MM.1S (cell line): ENCODE measurements at regions not wholly inside any gene's neighbourhood (a gene's known extent, or its start where the extent isn't known, plus 50 kb on each side); places are given as distances from the start of the nearest gene placed in this dataset.

Experiments used
- DNase-seq: peaks from one replicate; pipeline ENCODE4 v3.0.0-alpha.2; 2015
- H2AFZ ChIP-seq: fragments of 300-600 bp; sonication (generic); 2 replicates; pipeline ENCODE4 v1.6.0; 2016; ENCODE audit warnings: antibody characterized with exemption, low read length
- H3F3A ChIP-seq: fragments of 300-600 bp; sonication (generic); 2 replicates; pipeline ENCODE4 v1.6.1; 2016; ENCODE audit warnings: mild to moderate bottlenecking, antibody characterized with exemption, low read length, moderate library complexity, mixed read lengths; ENCODE audit not compliant: insufficient read depth
- H3K27ac ChIP-seq: fragments of 300-600 bp; sonication (generic); 2 replicates; pipeline ENCODE4 v1.5.1; 2016; ENCODE audit warnings: mild to moderate bottlenecking, low read length
- H3K27me3 ChIP-seq: fragments of 300-600 bp; sonication (generic); replicated peaks from 2 replicates; pipeline ENCODE4 v1.6.0; 2016; ENCODE audit warnings: low read length; ENCODE audit not compliant: insufficient read depth
- H3K36me3 ChIP-seq: fragments of 300-600 bp; sonication (generic); replicated peaks from 2 replicates; pipeline ENCODE4 v1.6.1; 2016; ENCODE audit warnings: mild to moderate bottlenecking, low read length, mixed read lengths; ENCODE audit not compliant: insufficient read depth
- H3K4me1 ChIP-seq: fragments of 300-600 bp; sonication (generic); 2 replicates; pipeline ENCODE4 v1.6.1; 2016; ENCODE audit warnings: low read length, mixed read lengths
- H3K4me2 ChIP-seq: fragments of 300-600 bp; sonication (generic); 2 replicates; pipeline ENCODE4 v1.6.0; 2016; ENCODE audit warnings: low read depth, low read length
- H3K4me3 ChIP-seq: fragments of 300-600 bp; sonication (generic); 2 replicates; pipeline ENCODE4 v1.5.1; 2016; ENCODE audit warnings: low read length, mixed read lengths
- H3K79me2 ChIP-seq: fragments of 300-600 bp; sonication (generic); 2 replicates; pipeline ENCODE4 v1.6.1; 2016; ENCODE audit warnings: mixed run types, low read length, mixed read lengths
- H3K9ac ChIP-seq: fragments of 300-600 bp; sonication (generic); 2 replicates; pipeline ENCODE4 v1.6.1; 2016; ENCODE audit warnings: low read length, mixed read lengths
- H3K9me2 ChIP-seq: fragments of 300-600 bp; sonication (generic); replicated peaks from 2 replicates; pipeline ENCODE4 v1.6.1; 2016; ENCODE audit warnings: mild to moderate bottlenecking, low read length, mixed read lengths; ENCODE audit not compliant: insufficient read depth
- H3K9me3 ChIP-seq: fragments of 300-600 bp; sonication (generic); replicated peaks from 2 replicates; pipeline ENCODE4 v1.6.1; 2016; ENCODE audit warnings: mild to moderate bottlenecking, low read length, mixed read lengths; ENCODE audit not compliant: insufficient read depth
- H4K20me1 ChIP-seq: fragments of 300-600 bp; sonication (generic); 2 replicates; pipeline ENCODE4 v1.6.1; 2016; ENCODE audit warnings: mild to moderate bottlenecking, low read length, moderate library complexity, mixed read lengths; ENCODE audit not compliant: insufficient read depth
- CTCF ChIP-seq: fragments of 300-600 bp; sonication (generic); IDR thresholded peaks from 2 replicates; pipeline ENCODE4 v1.5.1; 2016; ENCODE audit warnings: antibody characterized with exemption, low read length, mixed read lengths
- EZH2 ChIP-seq: fragments of 300-600 bp; sonication (generic); optimal IDR thresholded peaks from 2 replicates; pipeline ENCODE3; 2017; ENCODE audit warnings: low read depth, mild to moderate bottlenecking, antibody characterized with exemption, low read length, mixed read lengths
- EZH2phosphoT487 ChIP-seq: fragments of 300-600 bp; sonication (generic); IDR thresholded peaks from 2 replicates; pipeline ENCODE4 v1.6.1; 2018; ENCODE audit warnings: antibody characterized with exemption, low read length

GRCh38 chr14:71214241-71214640 lies 307.0 kb downstream of the PCNX1 start:
- no peaks in the 10 kb centered on the region for H4K20me1 ChIP-seq
- no peak overlapping the region for H3K9ac ChIP-seq
- H3K9me2 ChIP-seq: no peaks in the 10 kb centered on the region
- H3K79me2 ChIP-seq: no peaks in the 10 kb centered on the region
- no peaks in the 10 kb centered on the region for H3F3A ChIP-seq
- no peak overlapping the region for H3K4me3 ChIP-seq
- H3K9me3 ChIP-seq: no peaks in the 10 kb centered on the region
- no peak for DNase-seq
- no peaks in the 10 kb centered on the region for H3K27me3 ChIP-seq
- H3K36me3 ChIP-seq: no peaks in the 10 kb centered on the region
- no peaks in the 10 kb centered on the region for H3K4me1 ChIP-seq
- TF ChIP-seq EZH2 (no peak), EZH2phosphoT487 (no peak), CTCF (no peak)
- H3K27ac ChIP-seq: no peak overlapping the region
- H2AFZ ChIP-seq: no peak overlapping the region
- H3K4me2 ChIP-seq: no peak overlapping the region

GRCh38 chr14:71220462-71220861 lies 313.2 kb downstream of the PCNX1 start:
- H3K4me3 ChIP-seq: no peak overlapping the region
- no peaks in the 10 kb centered on the region for H3K27me3 ChIP-seq
- DNase-seq: no peak
- H4K20me1 ChIP-seq: no peaks in the 10 kb centered on the region
- no peaks in the 10 kb centered on the region for H3K36me3 ChIP-seq
- H3K9me2 ChIP-seq: no peaks in the 10 kb centered on the region
- no peak overlapping the region for H2AFZ ChIP-seq
- no peak overlapping the region for H3K27ac ChIP-seq
- H3K79me2 ChIP-seq: no peaks in the 10 kb centered on the region
- no peak overlapping the region for H3K9ac ChIP-seq
- H3F3A ChIP-seq: no peaks in the 10 kb centered on the region
- H3K4me2 ChIP-seq: no peak overlapping the region
- H3K9me3 ChIP-seq: no peaks in the 10 kb centered on the region
- no peaks in the 10 kb centered on the region for H3K4me1 ChIP-seq
- TF ChIP-seq EZH2phosphoT487: no peak
- TF ChIP-seq CTCF: no peak
- no peak for TF ChIP-seq EZH2

GRCh38 chr14:71221119-71221518 lies 313.9 kb downstream of the PCNX1 start:
- Histone ChIP-seq H3K4me2 (no peak overlapping the region), H3K4me3 (no peak overlapping the region), H3K9me3 (no peaks in the 10 kb centered on the region), H3K9me2 (no peaks in the 10 kb centered on the region), H3K27ac (no peak overlapping the region), H3F3A (no peaks in the 10 kb centered on the region), H3K4me1 (no peaks in the 10 kb centered on the region), H3K9ac (no peak overlapping the region), H3K27me3 (no peaks in the 10 kb centered on the region), H4K20me1 (no peaks in the 10 kb centered on the region), H2AFZ (no peak overlapping the region), H3K79me2 (no peaks in the 10 kb centered on the region), H3K36me3 (no peaks in the 10 kb centered on the region)
- DNase-seq: no peak
- TF ChIP-seq EZH2 (no peak), EZH2phosphoT487 (no peak), CTCF (no peak)

- Histone ChIP-seq H3K4me3 (no peak overlapping the region), H3K9me2 (no peaks in the 10 kb centered on the region), H3K27me3 (no peaks in the 10 kb centered on the region), H3F3A (no peaks in the 10 kb centered on the region), H3K27ac (no peak overlapping the region), H3K9me3 (no peaks in the 10 kb centered on the region), H4K20me1 (no peaks in the 10 kb centered on the region), H3K4me1 (no peaks in the 10 kb centered on the region), H3K36me3 (no peaks in the 10 kb centered on the region), H3K4me2 (no peak overlapping the region), H2AFZ (no peak overlapping the region), H3K9ac (no peak overlapping the region), H3K79me2 (no peaks in the 10 kb centered on the region)
- TF ChIP-seq CTCF (no peak), EZH2phosphoT487 (no peak), EZH2 (no peak)
- DNase-seq: no peak
Measured at GRCh38 chr14:71225113-71225512, 317.9 kb downstream of the PCNX1 start.
